HG03196 (cell line): ENCODE measurements at regions not wholly inside any gene's neighbourhood (a gene's known extent, or its start where the extent isn't known, plus 50 kb on each side); places are given as distances from the start of the nearest gene placed in this dataset.
"Not testable (repeated sequence)": the region's sequence is repeated elsewhere in the genome, so short reads cannot be mapped to it uniquely, and the experiment has no call there.

Experiments used
- ATAC-seq: cut with Tn5 transposase; IDR thresholded peaks from one replicate; pipeline ENCODE4 v1.9.1; 2021; ENCODE audit not compliant: unreplicated experiment

DNA sequence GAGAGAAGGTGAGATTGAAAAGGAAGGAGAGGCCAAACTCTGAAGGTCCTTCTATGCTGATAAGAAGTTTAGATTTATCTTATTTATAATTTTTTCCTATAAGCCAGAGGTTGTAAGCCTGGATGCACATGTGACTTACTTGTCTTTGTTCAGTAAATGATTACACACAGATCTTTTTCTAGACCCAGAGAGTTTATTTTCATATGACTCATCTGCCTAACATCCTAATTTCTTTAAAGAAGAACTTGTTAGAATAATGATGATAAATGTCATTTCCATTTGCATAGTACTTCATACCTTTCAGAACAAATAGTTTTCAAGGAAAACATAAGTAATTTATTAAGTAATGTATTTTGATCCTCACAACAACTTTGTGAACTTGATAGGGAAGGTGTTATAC, 434.8 kb upstream of the DPH6 start:
- ATAC-seq = no peak

DNA sequence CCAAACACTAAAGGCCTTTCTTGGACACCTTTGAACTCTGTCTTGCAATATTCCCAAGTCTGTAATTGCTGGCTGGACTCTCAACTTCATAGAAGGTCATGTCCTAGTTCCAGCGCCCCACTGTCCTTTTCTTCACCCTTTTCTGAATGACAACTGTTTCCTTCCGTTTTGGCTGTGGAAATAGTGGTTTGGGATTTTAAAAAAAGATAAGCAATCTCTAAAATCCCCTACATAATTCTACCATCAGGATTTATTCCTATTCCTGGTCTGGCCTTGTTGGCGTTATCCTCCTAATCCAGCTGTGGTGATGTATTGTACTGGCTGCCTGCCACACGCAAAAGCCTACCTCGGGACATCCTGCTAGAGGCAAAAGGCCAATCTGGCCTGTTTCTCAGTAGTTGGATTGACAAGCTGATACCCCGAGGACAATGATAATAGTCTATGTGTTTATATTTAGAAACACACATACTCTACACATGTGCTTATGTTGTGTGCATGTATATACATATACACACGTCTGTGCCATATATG, 440.3 kb upstream of the DPH6 start:
- ATAC-seq = no peak

DNA sequence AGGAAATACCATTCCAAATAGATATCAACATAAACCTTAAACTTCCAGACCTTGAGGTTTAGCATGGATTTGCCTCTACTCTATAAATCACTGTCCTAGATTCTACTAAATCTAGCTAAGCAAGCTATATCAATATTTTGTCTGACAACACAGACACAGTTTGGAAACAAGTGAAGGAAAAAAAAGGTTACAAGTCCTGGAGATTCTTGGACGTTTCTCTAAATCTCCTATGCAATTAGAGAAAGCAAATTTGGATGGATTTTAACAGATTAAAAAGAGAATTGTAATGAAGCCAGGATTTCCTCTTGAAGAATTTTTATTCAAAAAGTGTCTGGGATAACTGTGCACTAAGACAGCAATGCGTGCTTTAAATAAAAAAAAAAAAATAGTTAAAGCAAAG, 441.1 kb upstream of the DPH6 start:
- ATAC-seq = no peak

DNA sequence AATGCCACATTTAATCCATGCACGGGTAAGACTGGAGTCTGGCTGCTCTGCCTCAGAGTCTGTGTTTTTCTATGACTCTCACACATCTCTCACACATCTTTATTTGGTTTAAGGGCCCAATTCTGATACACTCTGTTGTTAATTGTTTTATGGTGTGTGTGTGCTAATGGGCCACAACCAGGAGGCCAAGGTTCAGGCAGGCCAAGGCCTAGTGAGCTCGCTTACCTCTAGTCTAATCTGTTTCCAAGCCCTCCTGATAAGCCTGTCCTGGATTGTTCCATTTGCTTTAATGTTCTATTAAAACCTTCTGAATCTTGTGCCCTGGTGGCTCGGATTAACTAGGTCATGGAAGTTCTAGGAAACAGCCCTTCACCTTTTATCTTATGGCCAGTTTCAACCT, 445.4 kb upstream of the DPH6 start:
- no peak for ATAC-seq

DNA sequence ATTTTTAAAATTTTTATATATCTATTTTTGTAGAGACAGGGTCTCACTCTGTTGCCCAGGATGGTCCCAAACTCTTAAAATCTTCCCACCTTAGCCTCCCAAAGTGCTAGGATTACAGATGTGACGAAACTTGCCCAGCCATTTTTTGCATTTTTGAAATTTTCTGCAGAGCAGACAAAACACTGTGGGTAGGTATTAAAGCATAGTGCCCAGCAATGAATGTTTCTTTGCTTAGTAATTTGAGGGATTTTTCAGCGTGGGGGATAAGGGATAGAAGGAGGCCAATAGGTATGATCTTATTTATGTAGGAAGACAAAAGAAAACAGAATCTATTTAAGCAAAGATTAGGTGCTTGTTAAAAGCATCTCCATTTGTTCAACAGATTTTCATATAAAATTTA, 446.8 kb upstream of the DPH6 start:
- ATAC-seq = no peak

DNA sequence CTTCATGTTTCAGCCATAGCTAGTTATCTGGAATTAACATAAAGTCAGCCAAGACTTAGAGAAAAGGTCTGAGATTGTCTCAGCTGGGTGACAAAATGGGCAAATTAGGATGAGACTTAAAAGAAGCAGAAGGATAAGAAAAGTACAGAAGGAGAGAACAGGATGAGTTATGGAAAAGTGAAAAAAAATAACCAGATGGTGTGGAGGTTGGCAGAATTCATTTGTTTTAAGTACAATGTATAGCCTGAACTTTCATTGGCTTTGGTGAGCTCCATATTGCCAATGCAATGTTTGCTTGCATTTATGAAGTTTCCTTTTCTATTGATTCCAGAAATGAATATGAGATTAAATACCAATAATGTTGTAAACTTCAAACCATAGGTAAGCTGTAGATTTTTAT, 447.2 kb upstream of the DPH6 start:
- ATAC-seq = no peak

DNA sequence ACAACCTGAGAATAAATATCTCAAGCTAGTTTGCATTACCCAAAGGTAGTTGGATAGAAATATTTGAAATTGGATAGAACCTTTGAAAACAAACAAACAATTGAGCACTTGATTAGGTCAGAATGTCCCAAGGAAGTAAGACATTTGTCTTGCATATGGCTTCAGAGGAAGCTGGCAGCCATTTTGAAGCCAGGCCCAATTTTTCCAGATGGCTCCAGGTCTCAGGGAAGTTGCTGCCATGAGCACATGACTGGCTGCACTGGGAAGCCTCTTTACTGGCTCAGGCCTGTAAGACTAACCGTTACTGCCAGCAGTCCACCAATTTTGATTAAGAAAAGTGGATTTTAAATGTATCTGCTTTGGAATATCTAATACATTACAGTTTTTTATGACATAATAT, 448.9 kb upstream of the DPH6 start:
- no peak for ATAC-seq

DNA sequence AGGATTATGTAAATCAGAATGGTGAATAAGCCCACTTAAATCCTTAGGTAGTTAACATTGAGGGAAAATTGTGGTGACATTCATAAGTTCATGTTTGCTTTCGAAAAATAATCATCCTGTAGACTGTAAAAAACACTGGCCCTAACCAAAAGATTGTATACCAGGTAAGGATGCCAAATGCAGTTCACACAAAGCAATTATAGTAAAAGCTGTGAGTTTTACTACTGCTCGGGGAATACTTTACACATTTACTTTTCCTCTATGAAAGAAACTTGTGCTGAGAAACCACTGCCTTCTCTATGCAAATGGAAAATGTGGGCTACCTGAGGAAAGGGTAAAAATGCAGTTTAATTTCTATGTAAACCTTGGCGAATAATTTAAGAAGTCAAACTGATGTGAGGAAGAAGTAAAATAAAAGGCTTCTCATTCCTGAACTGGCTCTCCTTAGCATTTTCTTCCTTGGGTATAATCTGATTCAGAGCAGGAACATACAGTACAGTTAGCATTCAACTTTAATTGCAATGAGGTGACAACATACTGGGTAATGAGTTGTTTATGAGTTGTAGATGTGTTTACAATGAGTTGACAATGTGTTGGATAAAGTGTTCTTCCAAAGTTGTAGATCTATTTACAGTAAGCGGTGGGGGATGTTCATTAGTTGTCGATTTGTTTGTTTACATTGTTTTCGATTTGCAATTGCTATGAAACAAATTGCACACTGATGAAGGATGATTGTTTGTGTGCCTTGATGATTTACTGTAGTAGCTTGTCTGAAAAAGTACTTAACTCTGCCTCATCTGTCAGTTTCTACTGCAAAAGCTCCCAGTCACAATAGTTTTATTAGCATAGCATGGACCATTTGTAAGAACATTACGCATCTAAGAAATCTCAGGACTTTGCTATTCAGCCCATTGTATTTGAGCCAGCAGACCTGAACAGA, 453.0 kb upstream of the DPH6 start:
- no peak for ATAC-seq

DNA sequence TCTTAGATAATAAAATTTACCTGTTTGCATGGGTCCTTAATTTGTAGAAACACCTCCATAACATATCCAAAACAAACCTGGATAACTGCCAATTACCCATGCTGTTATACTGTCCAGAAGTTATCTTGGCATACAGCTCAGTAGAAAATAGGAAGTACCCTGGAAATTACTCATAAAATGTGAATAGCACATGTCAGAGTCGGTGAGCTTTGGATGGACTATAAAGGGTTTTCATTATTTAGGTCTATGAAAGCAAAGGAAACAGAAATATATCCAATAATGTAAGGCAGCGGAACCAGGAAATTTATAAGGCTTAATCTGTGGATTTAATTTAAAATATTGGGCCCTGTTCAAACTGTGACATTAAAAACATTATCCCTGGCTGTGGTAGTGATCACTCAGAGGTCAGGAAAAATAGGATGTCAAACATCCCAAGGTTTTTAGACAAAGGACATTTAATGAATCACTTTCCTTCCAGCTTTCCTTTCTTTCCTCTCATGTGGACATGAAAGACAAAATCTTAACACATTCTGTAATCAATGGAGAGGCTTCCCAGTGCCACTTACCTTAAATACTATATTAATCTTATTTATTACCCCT, 459.0 kb upstream of the DPH6 start:
- no peak for ATAC-seq

DNA sequence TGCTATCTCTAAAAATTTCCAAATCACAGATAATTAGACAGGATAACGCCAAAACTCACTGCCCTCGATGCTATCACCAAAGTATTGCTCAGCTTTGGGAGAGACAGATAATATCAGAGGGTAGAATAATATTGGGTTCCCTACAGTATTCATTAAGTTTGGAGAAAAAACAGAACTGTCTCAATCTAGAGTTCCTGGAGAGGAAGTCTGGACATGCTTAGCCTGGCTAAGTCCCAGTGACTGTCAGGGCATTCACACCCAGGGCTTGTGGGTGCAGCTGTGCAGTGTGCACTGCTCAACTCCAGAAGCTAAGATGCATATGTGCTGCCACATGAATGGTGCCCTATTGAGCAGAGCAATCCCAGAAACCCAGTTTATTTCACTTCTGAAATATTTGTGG, 459.6 kb upstream of the DPH6 start:
- no peak for ATAC-seq

DNA sequence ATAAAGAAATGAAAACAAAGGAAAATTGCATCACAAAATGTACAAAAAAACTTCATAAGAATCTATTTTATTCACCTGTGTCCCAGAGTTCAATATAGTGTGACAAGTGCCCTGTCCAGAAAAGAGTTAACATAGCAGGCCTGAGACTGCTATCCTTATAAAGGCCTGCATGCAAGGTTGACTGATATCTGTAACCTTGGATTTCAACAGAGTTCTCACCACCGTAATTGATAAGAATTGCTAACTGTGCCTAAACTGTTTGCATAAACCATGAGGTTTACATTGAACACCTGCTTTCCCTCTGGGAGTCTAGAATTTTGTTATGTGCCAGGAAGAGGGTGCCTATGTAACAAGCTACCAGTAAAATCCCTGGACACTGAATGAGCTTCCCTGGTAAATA, 461.7 kb upstream of the DPH6 start:
- ATAC-seq = no peak

DNA sequence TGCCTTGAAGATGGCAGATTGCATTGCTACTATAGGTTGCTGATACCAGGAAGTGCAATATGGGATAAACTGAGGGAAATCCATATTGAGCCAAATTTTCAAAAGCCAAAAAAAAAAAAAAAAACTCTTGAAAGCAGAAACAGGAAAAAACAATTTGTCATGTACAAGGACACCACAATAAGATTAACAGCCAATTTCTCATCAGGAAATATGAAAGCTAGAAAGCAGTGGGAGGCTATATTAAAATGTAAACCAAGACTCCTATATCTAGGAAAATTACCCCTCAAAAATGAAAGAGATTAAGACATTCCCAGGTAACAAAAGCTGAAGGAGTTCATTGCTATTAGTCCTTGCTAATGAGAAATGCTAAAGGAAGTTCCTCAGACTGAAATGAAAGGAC, 462.8 kb upstream of the DPH6 start:
- no peak for ATAC-seq

DNA sequence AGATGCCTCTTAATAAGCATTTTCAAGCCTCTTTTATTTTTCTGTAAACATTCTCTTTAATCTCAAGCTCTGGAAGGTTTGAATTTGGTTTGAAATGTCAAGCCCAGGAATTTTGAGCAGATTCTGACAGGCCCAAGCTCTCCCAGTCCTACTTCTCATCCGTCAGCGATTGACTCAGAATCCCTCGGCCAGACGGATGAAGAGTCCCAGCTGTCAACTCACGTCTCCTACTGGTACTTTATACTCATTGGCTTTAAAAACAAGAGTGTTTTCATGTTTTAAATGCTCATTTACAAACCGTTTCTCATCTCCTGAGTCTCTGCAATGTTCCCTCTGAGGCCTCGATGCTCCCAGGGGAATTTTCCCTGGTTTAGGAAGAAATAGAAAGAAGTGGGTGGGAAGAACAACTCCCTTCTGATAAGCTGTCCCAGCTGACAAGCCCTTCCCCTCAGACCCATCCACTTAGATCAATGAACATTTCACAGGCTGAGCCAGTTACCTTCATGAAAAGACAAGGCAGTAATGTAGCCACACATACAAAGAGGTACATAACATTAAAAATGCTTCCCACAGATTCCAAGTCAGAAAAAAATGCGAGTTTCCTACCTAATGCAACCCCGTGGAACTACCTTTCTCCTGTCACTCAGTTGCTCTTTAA, 478.2 kb upstream of the DPH6 start:
- ATAC-seq = no peak

DNA sequence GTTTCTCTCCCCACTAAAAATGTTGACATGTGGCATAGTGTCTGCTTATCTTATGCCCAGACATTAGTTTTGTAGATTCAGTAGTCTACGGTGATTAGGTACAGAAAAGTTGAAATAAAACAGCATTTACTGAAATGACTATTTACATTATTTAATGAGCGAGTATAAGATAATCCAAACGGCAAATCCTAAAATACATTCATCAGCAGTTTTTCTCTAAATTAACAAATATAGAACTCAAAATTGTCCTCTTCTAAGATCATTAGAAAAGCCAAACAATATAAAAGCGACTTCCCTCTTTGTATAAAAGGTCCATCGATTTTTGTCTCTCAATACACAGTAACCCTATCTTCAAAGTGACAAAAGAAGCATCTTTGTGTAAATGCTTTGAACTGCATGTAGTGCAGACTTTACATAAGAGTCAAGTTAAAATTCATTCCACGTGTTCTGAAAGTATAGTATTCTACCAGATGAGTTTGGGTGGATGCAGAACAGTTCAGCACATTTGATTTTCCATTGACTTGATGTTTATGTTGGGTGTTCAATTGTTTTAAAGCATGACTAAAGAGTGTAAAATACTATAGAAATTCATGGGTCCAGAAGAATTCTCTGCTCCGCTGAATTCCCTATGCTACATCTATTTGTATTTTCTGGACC, 480.8 kb upstream of the DPH6 start:
- ATAC-seq = no peak

DNA sequence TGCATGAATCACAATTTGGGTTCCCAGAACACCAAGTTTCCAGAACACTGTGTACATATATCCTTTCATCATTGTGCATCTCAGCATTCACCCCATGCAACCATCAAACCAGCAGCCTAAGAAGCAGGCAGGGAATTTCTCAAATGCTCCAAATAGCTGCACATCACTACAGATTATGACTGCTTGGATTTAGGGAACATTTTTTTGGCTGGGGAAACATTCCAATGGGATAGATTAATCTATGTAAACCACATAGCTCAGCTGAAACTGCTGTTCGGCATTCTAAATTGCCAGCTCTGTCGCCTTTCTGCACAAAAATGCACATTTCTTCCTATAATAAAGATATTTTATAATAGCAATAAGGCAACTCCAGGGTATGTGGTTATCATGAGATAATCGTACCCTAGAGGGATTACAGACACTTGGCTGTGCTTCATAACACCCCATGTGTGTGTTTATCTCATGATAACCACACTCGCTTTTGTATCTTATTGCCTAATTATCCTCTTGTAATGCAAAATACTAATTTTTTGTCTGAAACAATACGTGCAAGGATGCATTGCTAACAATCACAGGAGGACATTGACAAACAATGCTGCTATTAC, 483.7 kb upstream of the DPH6 start:
- ATAC-seq = no peak

DNA sequence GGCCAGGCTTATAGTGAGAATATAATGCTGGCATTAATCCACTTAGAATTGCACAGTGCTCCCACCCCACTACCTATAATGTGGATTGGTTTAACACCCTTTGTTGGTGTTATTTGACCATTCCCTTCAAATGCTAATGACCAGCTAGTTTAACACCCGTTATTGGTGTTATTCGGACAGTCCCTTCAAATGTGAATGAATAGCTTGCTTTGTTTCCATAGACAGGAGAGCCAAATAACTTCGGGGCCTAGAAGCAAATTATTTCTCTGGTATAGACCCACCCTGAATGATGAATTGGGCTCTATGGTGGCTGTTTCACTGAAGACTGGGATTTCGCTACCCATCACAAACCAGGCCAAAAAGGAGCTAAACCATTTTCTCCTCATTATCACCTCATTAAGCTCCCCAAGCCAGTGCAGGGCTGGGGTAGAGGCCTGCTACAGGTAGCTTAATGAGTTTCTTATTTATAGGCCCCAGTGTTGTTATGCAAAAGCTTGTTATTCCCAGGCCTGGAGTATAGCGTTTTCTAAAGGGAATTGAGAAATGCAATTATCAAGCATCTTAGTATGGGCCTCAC, 494.1 kb upstream of the DPH6 start:
- ATAC-seq = no peak

DNA sequence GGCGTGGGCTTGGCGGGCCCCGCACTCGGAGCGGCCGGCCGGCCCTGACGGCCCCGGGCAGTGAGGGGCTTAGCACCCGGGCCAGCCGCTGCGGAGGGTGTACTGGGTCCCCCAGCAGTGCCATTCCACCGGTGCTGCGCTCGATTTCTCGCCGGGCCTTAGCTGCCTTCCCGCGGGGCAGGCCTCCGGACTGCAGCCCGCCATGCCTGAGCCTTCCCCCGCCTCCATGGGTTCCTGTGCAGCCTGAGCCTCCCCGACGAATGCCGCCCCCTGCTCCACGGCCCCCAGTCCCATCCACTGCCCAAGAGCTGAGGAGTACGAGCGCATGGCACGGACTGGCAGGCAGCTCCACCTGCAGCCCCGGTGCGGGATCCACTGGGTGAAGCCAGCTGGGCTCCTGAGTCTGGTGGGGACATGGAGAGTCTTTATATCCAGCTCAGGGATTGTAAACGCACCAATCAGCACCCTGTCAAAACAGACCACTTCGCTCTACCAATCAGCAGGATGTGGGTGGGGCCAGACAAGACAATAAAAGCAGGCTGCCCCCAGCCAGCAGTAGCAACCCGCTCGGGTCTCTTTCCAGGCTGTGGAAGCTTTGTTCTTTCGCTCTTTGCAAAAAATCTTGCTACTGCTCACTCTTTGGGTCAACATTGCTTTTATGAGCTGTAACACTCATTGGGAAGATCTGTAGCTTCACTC, 501.2 kb upstream of the DPH6 start:
- not testable (repeated sequence) for ATAC-seq

DNA sequence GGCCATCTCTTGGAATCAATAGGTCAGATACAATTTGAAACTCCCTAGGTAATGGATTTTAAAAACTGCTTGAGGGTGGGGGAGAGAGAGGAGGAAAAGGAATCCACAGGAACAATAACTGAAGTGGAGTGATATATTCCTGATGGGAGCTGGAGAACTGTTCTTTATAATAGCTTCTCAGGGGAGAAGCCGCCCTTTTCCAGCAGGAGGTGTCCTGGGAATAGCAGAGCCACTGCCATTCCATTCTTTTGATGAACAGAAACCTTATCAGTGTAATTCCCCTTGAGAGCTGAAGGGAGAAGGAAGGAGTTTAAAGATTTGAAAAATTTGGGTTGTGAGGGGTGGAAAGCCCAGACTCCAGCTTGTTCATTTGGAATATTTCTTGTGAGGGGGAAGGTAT, 504.9 kb upstream of the DPH6 start:
- ATAC-seq = no peak

DNA sequence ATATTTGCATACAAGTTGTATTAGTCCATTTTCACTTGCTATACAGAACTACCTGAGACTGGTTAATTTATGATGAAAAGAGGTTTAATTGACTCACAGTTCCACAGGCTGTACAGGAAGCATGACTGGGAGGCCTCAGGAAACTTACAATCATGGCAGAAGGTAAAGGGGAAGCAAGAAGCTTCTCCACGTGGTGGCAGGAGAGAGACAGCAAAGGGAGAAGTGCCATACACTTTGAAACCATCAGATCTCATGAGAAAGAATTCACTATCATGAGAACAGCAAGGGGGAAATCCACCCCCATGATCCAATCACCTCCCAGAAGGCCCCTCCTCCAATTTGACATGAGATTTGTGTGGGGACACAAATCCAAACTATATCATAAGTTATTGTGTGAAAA, 506.7 kb upstream of the DPH6 start:
- ATAC-seq = not testable (repeated sequence)

DNA sequence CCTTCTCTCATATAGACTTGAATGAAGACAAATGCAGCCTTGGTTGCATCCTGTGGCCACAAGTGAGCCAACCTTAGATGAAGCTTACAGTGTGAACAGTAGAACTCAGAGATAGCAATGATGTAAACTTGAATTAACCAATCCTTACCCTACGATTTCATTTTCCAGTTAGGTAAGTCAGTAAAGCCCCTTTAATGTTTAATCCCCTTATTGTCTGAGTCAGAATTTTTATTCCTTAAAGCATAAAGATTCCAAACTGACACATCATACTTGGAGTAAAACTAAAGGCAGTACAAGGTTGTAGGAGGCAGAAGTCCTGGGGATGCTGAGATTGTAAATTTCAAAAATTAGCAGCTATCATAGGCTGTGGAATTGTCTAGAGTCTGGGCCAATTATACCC, 507.8 kb upstream of the DPH6 start:
- ATAC-seq = no peak
